H9 (cell line): ENCODE measurements at regions not wholly inside any gene's neighbourhood (a gene's known extent, or its start where the extent isn't known, plus 50 kb on each side); places are given as distances from the start of the nearest gene placed in this dataset.

ENCODE experiments used
- DNase-seq: peaks from one replicate; pipeline ENCODE4 v3.0.0-alpha.2; 2017
- H2AFZ ChIP-seq: one replicate; pipeline ENCODE4 v1.6.1; 2013; ENCODE audit warnings: mild to moderate bottlenecking, low read length, control low read depth, moderate library complexity
- H2AK5ac ChIP-seq: 2 replicates; pipeline ENCODE4 v1.6.1; 2013; ENCODE audit warnings: low read length, control low read depth, mixed read lengths; ENCODE audit not compliant: insufficient read length
- H2BK120ac ChIP-seq: one replicate; pipeline ENCODE4 v1.6.1; 2013; ENCODE audit warnings: low read depth, mild to moderate bottlenecking, low read length, control low read depth, inconsistent platforms; ENCODE audit not compliant: poor library complexity, severe bottlenecking
- H2BK12ac ChIP-seq: 2 replicates; pipeline ENCODE4 v1.6.1; 2013; ENCODE audit warnings: low read length, control low read depth, mixed read lengths, low read depth; ENCODE audit not compliant: insufficient read length
- H2BK15ac ChIP-seq: 2 replicates; pipeline ENCODE4 v1.6.1; 2013; ENCODE audit warnings: low read depth, low read length, control low read depth
- H2BK20ac ChIP-seq: one replicate; pipeline ENCODE4 v1.6.1; 2013; ENCODE audit warnings: low read depth, mild to moderate bottlenecking, low read length, control low read depth, inconsistent platforms; ENCODE audit not compliant: poor library complexity, severe bottlenecking
- H2BK5ac ChIP-seq: 2 replicates; pipeline ENCODE4 v1.6.1; 2013; ENCODE audit warnings: low read length, control low read depth, mixed read lengths; ENCODE audit not compliant: insufficient read length
- H3K14ac ChIP-seq: 2 replicates; pipeline ENCODE4 v1.6.1; 2013; ENCODE audit warnings: low read length, control low read depth; ENCODE audit not compliant: insufficient read depth
- H3K18ac ChIP-seq: 2 replicates; pipeline ENCODE4 v1.6.1; 2013; ENCODE audit warnings: low read depth, mild to moderate bottlenecking, mixed read lengths, low read length, control low read depth; ENCODE audit not compliant: insufficient read length
- H3K23ac ChIP-seq: 2 replicates; pipeline ENCODE4 v1.6.1; 2013; ENCODE audit warnings: low read length, control low read depth, mixed read lengths, low read depth; ENCODE audit not compliant: insufficient read length
- H3K23me2 ChIP-seq: 2 replicates; pipeline ENCODE4 v1.6.1; 2013; ENCODE audit warnings: low read depth, mild to moderate bottlenecking, mixed read lengths, low read length, control low read depth; ENCODE audit not compliant: insufficient read length, poor library complexity, severe bottlenecking
- H3K27ac ChIP-seq: 2 replicates; pipeline ENCODE4 v1.5.1; 2013; ENCODE audit warnings: low read length, control low read depth, mixed read lengths, low read depth; ENCODE audit not compliant: insufficient read length
- H3K27me3 ChIP-seq: 2 replicates; pipeline ENCODE4 v1.6.1; 2013; ENCODE audit warnings: low read length, control low read depth, inconsistent platforms; ENCODE audit not compliant: insufficient read depth
- H3K4ac ChIP-seq: 2 replicates; pipeline ENCODE4 v1.6.1; 2013; ENCODE audit warnings: low read depth, mild to moderate bottlenecking, control low read depth, inconsistent platforms, low read length, moderate library complexity
- H3K4me1 ChIP-seq: 2 replicates; pipeline ENCODE4 v1.6.1; 2013; ENCODE audit warnings: low read length, control low read depth, inconsistent platforms; ENCODE audit not compliant: insufficient read depth
- H3K4me2 ChIP-seq: 2 replicates; pipeline ENCODE4 v1.6.1; 2013; ENCODE audit warnings: low read length, control low read depth, mixed read lengths; ENCODE audit not compliant: insufficient read length, insufficient read depth
- H3K56ac ChIP-seq: 2 replicates; pipeline ENCODE4 v1.6.1; 2013; ENCODE audit warnings: low read depth, mild to moderate bottlenecking, mixed read lengths, low read length, control low read depth; ENCODE audit not compliant: insufficient read length
- H3K79me1 ChIP-seq: 2 replicates; pipeline ENCODE4 v1.6.1; 2013; ENCODE audit warnings: low read depth, mild to moderate bottlenecking, moderate library complexity, low read length, control low read depth, inconsistent platforms; ENCODE audit not compliant: insufficient read depth, poor library complexity, severe bottlenecking
- H3K79me2 ChIP-seq: 2 replicates; pipeline ENCODE4 v1.6.1; 2013; ENCODE audit warnings: low read length, control low read depth, inconsistent platforms; ENCODE audit not compliant: insufficient read depth
- H3K9ac ChIP-seq: 2 replicates; pipeline ENCODE4 v1.6.1; 2013; ENCODE audit warnings: low read length, control low read depth, mixed read lengths; ENCODE audit not compliant: insufficient read length; ENCODE audit errors: extremely low read depth
- H3K9me3 ChIP-seq: one replicate; pipeline ENCODE4 v1.6.1; 2013; ENCODE audit warnings: low read depth, low read length, inconsistent platforms; ENCODE audit not compliant: control insufficient read depth
- H3T11ph ChIP-seq: one replicate; pipeline ENCODE4 v1.6.1; 2013; ENCODE audit warnings: mild to moderate bottlenecking, low read length, control low read depth, inconsistent platforms
- H4K20me1 ChIP-seq: one replicate; pipeline ENCODE4 v1.6.1; 2013; ENCODE audit not compliant: control insufficient read depth, insufficient read length, insufficient read depth
- H4K5ac ChIP-seq: 2 replicates; pipeline ENCODE4 v1.6.1; 2013; ENCODE audit warnings: low read depth, mild to moderate bottlenecking, mixed read lengths, low read length, control low read depth; ENCODE audit not compliant: insufficient read length
- H4K8ac ChIP-seq: replicated peaks from 2 replicates; pipeline ENCODE4 v1.6.1; 2013; ENCODE audit warnings: low read length, control low read depth, mixed read lengths, low read depth; ENCODE audit not compliant: insufficient read length
- H4K91ac ChIP-seq: 2 replicates; pipeline ENCODE4 v1.6.1; 2013; ENCODE audit warnings: low read depth, mild to moderate bottlenecking, moderate library complexity, mixed read lengths, low read length, control low read depth; ENCODE audit not compliant: insufficient read length
- H3K27ac Mint-ChIP-seq, 3 experiments: 2 replicates in 2 of 3; 3 replicates in 1 of 3; pipeline ENCODE4 v1.8.0; 2020 to 2021; ENCODE audit warnings: mixed read lengths in 3 of 3, mild to moderate bottlenecking in 1 of 3, moderate library complexity in 1 of 3
- H3K27me3 Mint-ChIP-seq: 2 replicates; pipeline ENCODE4 v1.8.0; 2021; ENCODE audit warnings: low read depth, mild to moderate bottlenecking, moderate library complexity, mixed read lengths
- H3K36me3 Mint-ChIP-seq, 3 experiments: 2 replicates in 2 of 3; 3 replicates in 1 of 3; pipeline ENCODE4 v1.8.0; 2020 to 2021; ENCODE audit warnings: low read depth in 3 of 3, mixed read lengths in 3 of 3; ENCODE audit not compliant: insufficient read depth in 1 of 3
- H3K4me1 Mint-ChIP-seq, 2 experiments: 2 replicates each; pipeline ENCODE4 v1.8.0; 2020; ENCODE audit warnings: mixed read lengths in 2 of 2
- H3K4me3 Mint-ChIP-seq, 2 experiments: 2 replicates in 1 of 2; 3 replicates in 1 of 2; pipeline ENCODE4 v1.8.0; 2020 to 2021; ENCODE audit warnings: mild to moderate bottlenecking in 2 of 2, mixed read lengths in 2 of 2, moderate library complexity in 1 of 2
- H3K9me3 Mint-ChIP-seq, 2 experiments: 2 replicates in 1 of 2; 3 replicates in 1 of 2; pipeline ENCODE4 v1.8.0; 2020; ENCODE audit warnings: mild to moderate bottlenecking in 2 of 2, mixed read lengths in 2 of 2, moderate library complexity in 1 of 2
- WGBS: extraction: QIAGEN DNeasy Blood & Tissue Kit; methylation state at CpG from one replicate; pipeline ENCODE4 v1.1.7; 2013; ENCODE audit warnings: missing lambda C conversion rate, low lambda C conversion rate, mixed read lengths; ENCODE audit not compliant: insufficient read length; ENCODE audit errors: extremely low coverage; 5-methylcytosine and 5-hydroxymethylcytosine counted together
- TF ChIP-seq, protein P1 (sequence below): fragments of 200-600 bp; sonication (generic); conservative IDR thresholded peaks from 3 replicates; pipeline ENCODE4 v1.8.0; 2021; ENCODE audit warnings: antibody characterized with exemption, mild to moderate bottlenecking

- Mint-ChIP-seq H3K27ac (no peak overlapping the region), H3K4me3 (no peak overlapping the region), H3K36me3 (no peaks in the 10 kb centered on the region), H3K4me1 (peaks cover 3 to 4% of the 10 kb centered on the region in 2 experiments; a peak in 3 of 4 replicates), H3K9me3 (no peaks in the 10 kb centered on the region), H3K27me3 (no peaks in the 10 kb centered on the region; the same call in 1 of the 2 replicates)
- Histone ChIP-seq H2BK5ac (no peak overlapping the region), H3K18ac (no peak overlapping the region), H2BK12ac (no peak overlapping the region), H2AK5ac (no peak overlapping the region), H4K8ac (no peak overlapping the region), H3K27me3 (no peaks in the 10 kb centered on the region), H3K9ac (no peak overlapping the region), H4K20me1 (no peaks in the 10 kb centered on the region), H2AFZ (no peak overlapping the region), H3K56ac (no peak overlapping the region), H3K4me1 (no peaks in the 10 kb centered on the region), H3T11ph (no peak overlapping the region), H3K4ac (no peak overlapping the region), H2BK15ac (no peak overlapping the region), H3K79me2 (no peaks in the 10 kb centered on the region), H2BK120ac (no peak overlapping the region), H3K79me1 (no peaks in the 10 kb centered on the region), H3K27ac (no peak overlapping the region), H3K23ac (no peak overlapping the region), H3K23me2 (no peaks in the 10 kb centered on the region), H3K14ac (no peak overlapping the region), H4K5ac (no peak overlapping the region), H4K91ac (no peak overlapping the region), H3K9me3 (no peaks in the 10 kb centered on the region), H3K4me2 (no peak overlapping the region), H2BK20ac (no peak overlapping the region)
- DNase-seq: no peak
- TF ChIP-seq, protein P1, sequence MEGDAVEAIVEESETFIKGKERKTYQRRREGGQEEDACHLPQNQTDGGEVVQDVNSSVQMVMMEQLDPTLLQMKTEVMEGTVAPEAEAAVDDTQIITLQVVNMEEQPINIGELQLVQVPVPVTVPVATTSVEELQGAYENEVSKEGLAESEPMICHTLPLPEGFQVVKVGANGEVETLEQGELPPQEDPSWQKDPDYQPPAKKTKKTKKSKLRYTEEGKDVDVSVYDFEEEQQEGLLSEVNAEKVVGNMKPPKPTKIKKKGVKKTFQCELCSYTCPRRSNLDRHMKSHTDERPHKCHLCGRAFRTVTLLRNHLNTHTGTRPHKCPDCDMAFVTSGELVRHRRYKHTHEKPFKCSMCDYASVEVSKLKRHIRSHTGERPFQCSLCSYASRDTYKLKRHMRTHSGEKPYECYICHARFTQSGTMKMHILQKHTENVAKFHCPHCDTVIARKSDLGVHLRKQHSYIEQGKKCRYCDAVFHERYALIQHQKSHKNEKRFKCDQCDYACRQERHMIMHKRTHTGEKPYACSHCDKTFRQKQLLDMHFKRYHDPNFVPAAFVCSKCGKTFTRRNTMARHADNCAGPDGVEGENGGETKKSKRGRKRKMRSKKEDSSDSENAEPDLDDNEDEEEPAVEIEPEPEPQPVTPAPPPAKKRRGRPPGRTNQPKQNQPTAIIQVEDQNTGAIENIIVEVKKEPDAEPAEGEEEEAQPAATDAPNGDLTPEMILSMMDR: no peak
- no CpG with 5 or more reads among the region's 8 CpGs for WGBS
These were observed 469.4 kb downstream of the FOXO1 start for GRCh38 chr13:40197049-40197448.
